ENCODE measurements at regions not wholly inside any gene's neighbourhood (a gene's known extent, or its start where the extent isn't known, plus 50 kb on each side); places are given as distances from the start of the nearest gene placed in this dataset.

DNA sequence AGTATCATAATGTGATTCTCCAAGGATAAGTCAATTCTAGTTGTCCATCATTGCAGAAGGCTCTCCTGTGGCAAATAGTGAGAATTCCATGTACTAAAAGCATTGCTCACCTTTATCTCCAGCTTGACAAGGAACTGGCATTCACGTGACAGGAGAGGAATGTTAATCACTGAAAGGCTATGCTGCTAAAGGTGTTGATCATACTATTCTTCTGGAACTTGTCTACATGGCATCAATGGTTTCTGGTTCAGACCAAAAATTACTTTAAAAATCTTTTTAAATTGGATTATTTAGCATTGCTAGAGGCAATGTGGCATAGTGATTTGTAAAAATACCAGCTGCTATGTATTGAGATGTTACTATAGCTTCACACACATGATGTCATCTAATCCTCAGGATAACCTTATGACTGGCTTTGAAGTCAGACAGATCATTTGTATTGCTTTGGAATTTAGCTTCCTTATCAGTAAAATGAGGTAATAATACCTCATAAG is 414.4 kb downstream of the MTX2 start:
- TF ChIP-seq, protein P1, sequence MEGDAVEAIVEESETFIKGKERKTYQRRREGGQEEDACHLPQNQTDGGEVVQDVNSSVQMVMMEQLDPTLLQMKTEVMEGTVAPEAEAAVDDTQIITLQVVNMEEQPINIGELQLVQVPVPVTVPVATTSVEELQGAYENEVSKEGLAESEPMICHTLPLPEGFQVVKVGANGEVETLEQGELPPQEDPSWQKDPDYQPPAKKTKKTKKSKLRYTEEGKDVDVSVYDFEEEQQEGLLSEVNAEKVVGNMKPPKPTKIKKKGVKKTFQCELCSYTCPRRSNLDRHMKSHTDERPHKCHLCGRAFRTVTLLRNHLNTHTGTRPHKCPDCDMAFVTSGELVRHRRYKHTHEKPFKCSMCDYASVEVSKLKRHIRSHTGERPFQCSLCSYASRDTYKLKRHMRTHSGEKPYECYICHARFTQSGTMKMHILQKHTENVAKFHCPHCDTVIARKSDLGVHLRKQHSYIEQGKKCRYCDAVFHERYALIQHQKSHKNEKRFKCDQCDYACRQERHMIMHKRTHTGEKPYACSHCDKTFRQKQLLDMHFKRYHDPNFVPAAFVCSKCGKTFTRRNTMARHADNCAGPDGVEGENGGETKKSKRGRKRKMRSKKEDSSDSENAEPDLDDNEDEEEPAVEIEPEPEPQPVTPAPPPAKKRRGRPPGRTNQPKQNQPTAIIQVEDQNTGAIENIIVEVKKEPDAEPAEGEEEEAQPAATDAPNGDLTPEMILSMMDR (IDR thresholded peaks at IDR 0.05 in 4 of 5, conservative IDR thresholded peaks at IDR 0.05 in 1 of 5): no peak
- TF ChIP-seq POLR2A (IDR thresholded peaks at IDR 0.05): no peak
